Osteocyte (in vitro differentiated cells): ENCODE measurements at regions not wholly inside any gene's neighbourhood (a gene's known extent, or its start where the extent isn't known, plus 50 kb on each side); places are given as distances from the start of the nearest gene placed in this dataset.

Source experiments
- DNase-seq: peaks from one replicate; pipeline ENCODE4 v3.0.0; 2021; ENCODE audit warnings: mixed read lengths; ENCODE audit not compliant: unreplicated experiment; ENCODE audit errors: extremely low spot score
- H3K27ac Mint-ChIP-seq: one replicate; pipeline ENCODE4 v1.8.0; 2021; ENCODE audit warnings: mild to moderate bottlenecking, mixed read lengths; ENCODE audit not compliant: unreplicated experiment
- H3K27me3 Mint-ChIP-seq: one replicate; pipeline ENCODE4 v1.8.0; 2021; ENCODE audit warnings: mixed read lengths; ENCODE audit not compliant: unreplicated experiment
- H3K36me3 Mint-ChIP-seq: one replicate; pipeline ENCODE4 v1.8.0; 2021; ENCODE audit warnings: mixed read lengths; ENCODE audit not compliant: unreplicated experiment
- H3K4me1 Mint-ChIP-seq: one replicate; pipeline ENCODE4 v1.8.0; 2021; ENCODE audit warnings: mixed read lengths; ENCODE audit not compliant: unreplicated experiment
- H3K4me3 Mint-ChIP-seq: one replicate; pipeline ENCODE4 v1.8.0; 2021; ENCODE audit warnings: mild to moderate bottlenecking, moderate library complexity, mixed read lengths; ENCODE audit not compliant: unreplicated experiment
- H3K9me3 Mint-ChIP-seq: one replicate; pipeline ENCODE4 v1.8.0; 2021; ENCODE audit warnings: mixed read lengths; ENCODE audit not compliant: unreplicated experiment
- TF ChIP-seq, protein P1 (sequence below): fragments of 200-600 bp; sonication (generic); IDR thresholded peaks from 2 replicates; pipeline ENCODE4 v1.5.0; 2021; ENCODE audit warnings: antibody characterized with exemption, mild to moderate bottlenecking, moderate library complexity

DNA sequence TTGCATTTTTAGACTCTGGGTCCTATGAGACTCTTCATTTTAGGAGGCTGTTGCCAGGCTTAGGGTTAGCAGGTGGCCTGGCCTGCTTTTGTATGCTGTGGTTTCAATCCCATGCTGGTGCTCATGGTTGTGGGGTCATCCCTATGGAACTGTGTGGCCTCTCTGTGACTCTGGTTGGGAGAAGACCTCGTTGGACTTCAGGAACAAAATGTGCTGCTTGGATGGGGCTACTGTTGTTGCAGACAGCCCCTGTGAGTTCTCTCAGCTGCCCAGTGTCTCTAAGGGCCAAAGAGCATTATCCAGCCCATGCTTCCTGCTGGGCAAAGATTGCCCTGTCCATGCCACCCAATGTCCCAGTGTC is 169.5 kb upstream of the S1PR3 start:
- peaks cover 25% of the 10 kb centered on the region for H3K4me1 Mint-ChIP-seq
- no peak for DNase-seq
- peaks cover 20% of the 10 kb centered on the region for H3K27me3 Mint-ChIP-seq
- H3K4me3 Mint-ChIP-seq = no peak overlapping the region
- no peak overlapping the region for H3K27ac Mint-ChIP-seq
- TF ChIP-seq, protein P1, sequence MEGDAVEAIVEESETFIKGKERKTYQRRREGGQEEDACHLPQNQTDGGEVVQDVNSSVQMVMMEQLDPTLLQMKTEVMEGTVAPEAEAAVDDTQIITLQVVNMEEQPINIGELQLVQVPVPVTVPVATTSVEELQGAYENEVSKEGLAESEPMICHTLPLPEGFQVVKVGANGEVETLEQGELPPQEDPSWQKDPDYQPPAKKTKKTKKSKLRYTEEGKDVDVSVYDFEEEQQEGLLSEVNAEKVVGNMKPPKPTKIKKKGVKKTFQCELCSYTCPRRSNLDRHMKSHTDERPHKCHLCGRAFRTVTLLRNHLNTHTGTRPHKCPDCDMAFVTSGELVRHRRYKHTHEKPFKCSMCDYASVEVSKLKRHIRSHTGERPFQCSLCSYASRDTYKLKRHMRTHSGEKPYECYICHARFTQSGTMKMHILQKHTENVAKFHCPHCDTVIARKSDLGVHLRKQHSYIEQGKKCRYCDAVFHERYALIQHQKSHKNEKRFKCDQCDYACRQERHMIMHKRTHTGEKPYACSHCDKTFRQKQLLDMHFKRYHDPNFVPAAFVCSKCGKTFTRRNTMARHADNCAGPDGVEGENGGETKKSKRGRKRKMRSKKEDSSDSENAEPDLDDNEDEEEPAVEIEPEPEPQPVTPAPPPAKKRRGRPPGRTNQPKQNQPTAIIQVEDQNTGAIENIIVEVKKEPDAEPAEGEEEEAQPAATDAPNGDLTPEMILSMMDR = no peak
- peaks cover 4% of the 10 kb centered on the region for H3K9me3 Mint-ChIP-seq
- no peaks in the 10 kb centered on the region for H3K36me3 Mint-ChIP-seq

GRCh38 chr9:88824711-88825110 is 166.6 kb upstream of the S1PR3 start:
- H3K4me1 Mint-ChIP-seq = peaks cover 22% of the 10 kb centered on the region
- no peak for DNase-seq
- H3K4me3 Mint-ChIP-seq = no peak overlapping the region
- peaks cover 19% of the 10 kb centered on the region for H3K27me3 Mint-ChIP-seq
- H3K9me3 Mint-ChIP-seq = peaks cover 4% of the 10 kb centered on the region
- TF ChIP-seq, protein P1 = no peak
- H3K36me3 Mint-ChIP-seq = no peaks in the 10 kb centered on the region
- H3K27ac Mint-ChIP-seq = no peak overlapping the region

- no peak overlapping the region for H3K27ac Mint-ChIP-seq
- TF ChIP-seq, protein P1 = no peak
- H3K36me3 Mint-ChIP-seq = no peaks in the 10 kb centered on the region
- peaks cover 19% of the 10 kb centered on the region for H3K27me3 Mint-ChIP-seq
- peaks cover 2% of the 10 kb centered on the region for H3K9me3 Mint-ChIP-seq
- DNase-seq = no peak
- H3K4me3 Mint-ChIP-seq = no peak overlapping the region
- H3K4me1 Mint-ChIP-seq = peaks cover 20% of the 10 kb centered on the region
These were observed 165.1 kb upstream of the S1PR3 start for GRCh38 chr9:88826181-88826580.

- H3K9me3 Mint-ChIP-seq = no peaks in the 10 kb centered on the region
- H3K27me3 Mint-ChIP-seq = peaks cover 19% of the 10 kb centered on the region
- DNase-seq = no peak
- TF ChIP-seq, protein P1 = no peak
- H3K27ac Mint-ChIP-seq = no peak overlapping the region
- H3K4me1 Mint-ChIP-seq = peaks cover 20% of the 10 kb centered on the region
- no peak overlapping the region for H3K4me3 Mint-ChIP-seq
- H3K36me3 Mint-ChIP-seq = no peaks in the 10 kb centered on the region
These were observed 164.5 kb upstream of the S1PR3 start for GRCh38 chr9:88826771-88827181.

GRCh38 chr9:88828018-88828417 is 163.2 kb upstream of the S1PR3 start:
- H3K27ac Mint-ChIP-seq = no peak overlapping the region
- H3K36me3 Mint-ChIP-seq = no peaks in the 10 kb centered on the region
- peaks cover 26% of the 10 kb centered on the region for H3K4me1 Mint-ChIP-seq
- peaks cover 17% of the 10 kb centered on the region for H3K27me3 Mint-ChIP-seq
- H3K4me3 Mint-ChIP-seq = no peak overlapping the region
- no peak for DNase-seq
- H3K9me3 Mint-ChIP-seq = no peaks in the 10 kb centered on the region
- TF ChIP-seq, protein P1 = no peak
